Sciatic nerve (tissue), 2 donors: ENCODE measurements at regions not wholly inside any gene's neighbourhood (a gene's known extent, or its start where the extent isn't known, plus 50 kb on each side); places are given as distances from the start of the nearest gene placed in this dataset.
"Not testable (repeated sequence)": the region's sequence is repeated elsewhere in the genome, so short reads cannot be mapped to it uniquely, and the experiment has no call there.

Experiments used
- ATAC-seq: fragments of 200-7000 bp; cut with Tn5 transposase; one replicate; pipeline ENCODE4 v1.9.1; 2020; ENCODE audit warnings: mild to moderate bottlenecking, moderate library complexity
- DNase-seq: peaks from one replicate; pipeline ENCODE4 v3.0.0-alpha.2; 2020; ENCODE audit warnings: low spot score
- intact Hi-C: fragments of 100-400 bp; cut with DNase I; formaldehyde crosslinking; loops from one replicate; pipeline ENCODE4 v1.14.2; 2022
- donor health status: DM: no; HTN: no; CAD: no.
- donor health status: DM: no; HTN: no; CAD: no.

DNA sequence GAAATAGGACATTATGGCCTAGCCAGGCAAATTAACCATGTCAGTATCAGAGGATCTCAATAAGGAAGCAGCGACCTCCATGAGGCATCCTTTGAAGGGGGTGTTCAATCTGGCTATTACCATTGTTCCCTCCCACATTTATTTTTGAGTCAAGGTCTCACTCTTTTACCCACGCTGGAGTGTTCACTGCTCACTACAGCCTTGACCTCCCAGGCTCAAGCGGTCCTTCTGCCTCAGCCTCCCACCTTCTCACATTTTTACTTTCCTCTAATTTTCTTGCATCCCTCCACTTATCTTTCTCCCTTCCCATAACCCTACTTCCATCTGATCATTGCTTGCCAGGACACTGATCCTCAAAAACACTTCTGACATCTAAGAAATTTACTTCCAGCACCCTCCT lies 654.0 kb upstream of the NR2F2 start:
- no peak for DNase-seq
- no peak for ATAC-seq
- intact Hi-C loops = no loop called here

DNA sequence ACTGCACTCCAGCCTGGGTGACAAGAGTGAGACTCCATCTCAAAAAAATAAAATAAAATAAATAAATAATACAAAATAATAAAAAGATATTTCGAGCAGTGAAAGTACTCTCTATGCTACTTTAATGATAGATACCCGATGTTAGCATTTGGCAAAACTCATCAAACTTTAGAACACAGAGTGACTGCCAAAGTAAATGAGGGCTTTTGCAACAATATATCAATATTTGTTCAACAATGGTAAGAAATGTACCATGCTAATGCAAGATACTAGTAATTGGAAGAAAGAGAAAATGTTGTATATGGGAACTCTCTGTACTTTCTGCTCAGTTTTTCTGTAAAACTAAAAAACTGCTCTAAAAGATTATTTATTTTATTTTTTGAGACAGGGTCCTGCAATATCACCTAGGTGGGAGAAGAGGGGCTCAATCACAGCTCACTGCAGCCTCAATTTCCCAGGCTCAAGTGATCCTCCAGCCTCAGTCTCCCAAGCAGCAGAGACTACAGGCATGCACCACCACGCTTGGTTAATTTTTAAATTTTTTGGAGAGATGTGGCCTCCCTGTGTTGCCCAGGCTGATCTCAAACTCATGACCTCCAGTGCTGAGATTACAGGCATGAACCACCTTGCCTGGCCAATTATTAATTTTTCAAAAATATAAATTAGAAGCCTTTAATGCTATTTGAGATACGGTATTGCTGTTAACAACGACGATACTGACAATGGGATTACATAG lies 650.5 kb upstream of the NR2F2 start:
- DNase-seq = no peak
- no peak for ATAC-seq
- intact Hi-C loops = no loop called here

DNA sequence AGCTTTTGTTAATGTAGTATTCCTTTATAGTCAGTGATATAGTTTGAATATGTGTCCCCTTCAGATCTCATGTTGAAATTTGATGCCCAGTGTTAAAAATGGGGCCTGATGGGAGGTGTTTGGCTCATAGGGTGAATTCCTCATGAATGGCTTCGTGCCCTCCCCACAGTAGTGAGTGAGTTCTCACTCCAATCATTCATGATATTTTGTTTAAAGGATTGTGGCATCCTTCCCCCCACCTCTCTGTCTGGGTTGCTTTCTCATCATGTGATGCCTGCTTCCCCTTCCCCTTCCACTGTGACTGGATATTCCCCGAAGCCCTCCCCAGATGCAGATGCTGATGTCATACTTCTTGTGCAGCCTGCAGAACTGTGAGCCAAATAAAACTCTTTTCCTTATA lies 649.8 kb upstream of the NR2F2 start:
- intact Hi-C loops = no loop called here
- DNase-seq (no peak), ATAC-seq (no peak)

DNA sequence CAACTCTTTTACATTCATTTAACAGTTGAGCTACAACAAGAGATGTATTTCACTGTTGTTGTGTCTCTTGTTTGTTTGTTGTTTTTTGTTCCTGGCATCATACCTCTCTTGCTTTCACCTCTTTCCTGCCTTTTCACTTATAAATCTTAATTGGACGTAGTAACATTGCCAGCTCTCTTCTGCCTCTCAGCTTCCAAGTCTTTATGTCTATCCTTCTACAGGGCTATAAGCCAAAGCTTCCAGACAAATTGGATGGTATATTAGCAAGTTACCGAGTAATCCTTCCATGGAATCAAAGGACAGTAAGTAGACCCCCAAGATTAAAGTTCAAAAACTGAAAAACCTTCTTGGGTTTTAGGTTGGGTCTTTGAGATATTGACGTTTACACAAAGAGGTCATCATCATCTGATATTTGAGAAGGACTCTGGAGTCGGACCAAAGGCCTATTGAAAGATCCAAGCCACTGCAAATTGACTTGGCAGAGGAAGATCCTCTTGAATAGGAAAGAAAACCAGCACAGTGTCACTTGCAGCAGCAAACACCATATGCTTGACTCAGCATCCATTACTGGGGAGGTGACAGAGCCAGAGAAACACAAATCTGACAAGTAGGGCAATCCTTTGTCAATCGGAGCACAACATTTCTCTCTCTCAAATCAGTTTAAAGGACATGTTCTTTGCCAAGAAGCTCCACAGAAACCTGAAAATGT lies 648.5 kb upstream of the NR2F2 start:
- DNase-seq (no peak), ATAC-seq (no peak)
- intact Hi-C loops = no loop called here

DNA sequence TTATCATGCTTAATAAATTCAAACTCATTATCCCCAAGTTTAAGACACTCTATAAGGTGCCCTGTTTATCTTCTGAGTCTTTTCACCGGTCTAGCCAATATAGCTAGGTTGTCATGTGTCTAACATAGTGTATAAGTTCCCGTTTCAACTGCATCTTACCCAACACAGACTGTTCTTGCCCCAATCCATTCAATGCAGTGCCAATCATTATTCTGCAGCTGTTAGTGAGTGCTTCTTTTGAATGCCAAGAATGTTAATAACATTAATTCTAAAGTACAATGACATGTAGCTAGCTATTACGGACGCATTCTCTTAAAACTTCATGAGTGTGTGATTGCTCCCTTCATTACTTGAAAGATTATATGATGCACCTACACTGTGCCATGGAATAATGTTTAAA lies 646.4 kb upstream of the NR2F2 start:
- no peak for DNase-seq
- ATAC-seq = no peak
- intact Hi-C loops = no loop called here

DNA sequence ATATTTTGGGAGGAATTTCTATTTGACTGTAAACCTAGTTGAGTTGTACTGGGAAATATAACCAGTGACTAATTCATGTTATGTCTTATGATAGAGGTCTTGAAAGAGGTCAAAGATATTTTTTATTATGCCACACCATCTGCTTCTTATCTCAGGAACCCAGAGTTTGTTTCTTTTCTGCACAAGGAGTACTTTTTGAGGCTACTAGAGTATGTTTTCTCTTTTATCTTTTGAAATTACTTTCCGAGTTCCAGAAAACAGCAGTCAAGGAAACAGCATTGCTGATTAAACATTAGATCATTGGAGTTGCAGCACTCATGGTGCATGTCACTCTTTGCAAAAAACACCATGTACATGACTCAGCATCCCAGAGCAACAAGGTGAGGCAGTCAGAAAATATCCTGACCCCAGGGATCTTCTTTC lies 645.8 kb upstream of the NR2F2 start:
- no peak for ATAC-seq
- DNase-seq = no peak
- intact Hi-C loops = no loop called here

DNA sequence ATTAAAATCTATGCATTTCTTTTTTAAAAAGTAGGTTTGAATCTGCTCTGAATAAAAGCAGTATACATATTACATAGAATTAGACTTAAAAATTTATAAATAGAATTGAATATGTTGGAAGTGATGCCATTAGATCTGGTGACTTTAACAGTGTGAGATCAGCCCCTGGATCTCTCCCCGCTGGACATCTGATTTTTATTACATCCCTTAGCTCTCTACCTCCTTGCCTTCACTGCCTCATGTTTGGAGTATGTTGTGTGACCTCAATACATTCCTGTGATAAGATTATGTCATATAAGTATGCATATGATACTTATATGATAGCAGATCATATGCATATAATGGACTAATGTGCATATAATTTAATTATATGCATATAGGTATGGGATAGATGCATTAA lies 643.4 kb upstream of the NR2F2 start:
- intact Hi-C loops = no loop called here
- no peak for DNase-seq
- no peak for ATAC-seq

DNA sequence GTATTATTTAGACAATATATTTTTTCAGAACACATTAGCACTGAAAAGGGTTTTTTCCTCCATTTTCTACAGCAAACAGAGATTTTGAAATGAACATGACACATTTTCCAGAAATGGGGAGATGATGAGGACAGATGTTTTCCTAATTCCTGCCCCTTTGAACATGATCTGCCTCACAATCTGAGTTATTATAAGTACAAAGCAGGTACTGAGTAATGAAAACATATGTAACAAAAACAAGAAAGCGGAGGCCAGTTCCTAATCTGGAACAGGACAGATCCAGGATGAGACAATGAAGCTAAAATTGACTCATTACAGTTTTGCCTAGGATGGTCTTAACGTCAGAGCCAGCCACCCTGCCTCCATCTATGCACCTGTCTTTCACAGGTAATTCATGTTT lies 642.8 kb upstream of the NR2F2 start:
- no peak for ATAC-seq
- intact Hi-C loops = no loop called here
- DNase-seq = no peak

DNA sequence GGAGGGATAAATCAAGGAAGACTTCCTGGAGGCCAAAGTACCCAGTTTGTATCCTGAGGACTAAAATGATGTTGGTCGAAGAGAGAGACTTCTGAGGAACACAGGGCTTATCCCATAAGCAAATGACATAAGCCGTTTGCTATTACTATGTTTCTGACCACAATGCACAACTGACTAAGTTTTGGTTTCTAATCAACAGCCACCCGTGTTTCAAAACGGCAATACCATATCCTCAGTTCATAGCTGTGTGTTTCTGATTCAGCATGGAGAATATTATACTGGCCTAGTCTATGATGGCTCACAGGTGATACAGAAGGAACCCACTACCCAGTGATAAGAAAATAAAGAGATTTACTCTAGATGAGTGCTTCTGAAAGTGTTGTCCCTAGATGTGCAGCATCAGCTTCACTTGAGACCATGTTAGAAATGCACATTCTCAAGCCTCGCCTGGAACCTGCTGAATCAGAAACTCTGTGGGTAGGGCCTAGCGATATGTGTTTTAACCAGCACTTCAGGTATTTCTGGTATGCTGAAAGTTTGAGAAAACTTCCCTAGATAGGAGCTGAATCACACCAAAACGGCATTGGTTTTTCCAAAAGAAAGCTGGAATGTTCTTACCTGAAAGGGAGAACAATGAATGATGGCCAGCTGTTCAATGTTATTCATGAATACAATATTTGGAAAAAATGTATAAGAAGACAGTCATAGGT lies 639.7 kb upstream of the NR2F2 start:
- intact Hi-C loops = no loop called here
- DNase-seq (no peak), ATAC-seq (no peak)

DNA sequence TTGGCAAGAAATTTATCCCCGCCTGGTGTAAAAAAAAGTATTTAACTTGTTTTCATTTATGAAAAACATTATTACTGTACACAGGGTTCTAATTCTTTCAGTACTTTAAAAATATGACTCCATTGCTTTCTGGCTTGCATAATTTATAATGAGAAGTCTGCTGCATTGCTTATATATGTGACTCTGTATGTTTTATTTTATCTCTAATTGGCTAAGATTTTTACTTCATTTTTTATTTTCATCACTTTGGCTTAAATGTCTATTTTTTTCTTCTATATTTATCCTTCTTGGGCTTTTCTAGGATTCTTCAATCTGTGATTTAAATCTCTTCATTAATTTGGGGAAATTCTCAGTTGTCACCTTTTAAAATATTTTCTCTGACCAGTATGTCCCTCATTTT lies 636.6 kb upstream of the NR2F2 start:
- intact Hi-C loops = no loop called here
- no peak for DNase-seq
- ATAC-seq = no peak

DNA sequence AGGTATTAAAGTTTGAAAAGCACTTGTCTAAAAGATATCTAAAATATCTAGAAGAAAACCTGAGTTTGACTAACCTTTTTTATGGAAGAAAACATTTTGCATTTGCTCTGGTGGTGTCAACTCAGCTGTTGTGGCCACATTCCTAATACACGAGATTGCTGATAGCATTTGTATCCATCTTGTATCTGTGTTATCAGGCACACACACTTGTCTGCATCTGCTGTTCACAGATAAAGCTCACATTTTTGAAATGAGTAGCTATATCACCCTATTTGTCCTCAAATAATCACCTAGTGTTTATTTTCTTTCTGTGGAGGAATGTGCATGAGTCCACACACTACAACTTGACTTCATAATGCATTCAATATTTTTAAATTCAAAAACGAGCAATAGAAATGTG lies 632.3 kb upstream of the NR2F2 start:
- intact Hi-C loops = no loop called here
- ATAC-seq (no peak), DNase-seq (no peak)

DNA sequence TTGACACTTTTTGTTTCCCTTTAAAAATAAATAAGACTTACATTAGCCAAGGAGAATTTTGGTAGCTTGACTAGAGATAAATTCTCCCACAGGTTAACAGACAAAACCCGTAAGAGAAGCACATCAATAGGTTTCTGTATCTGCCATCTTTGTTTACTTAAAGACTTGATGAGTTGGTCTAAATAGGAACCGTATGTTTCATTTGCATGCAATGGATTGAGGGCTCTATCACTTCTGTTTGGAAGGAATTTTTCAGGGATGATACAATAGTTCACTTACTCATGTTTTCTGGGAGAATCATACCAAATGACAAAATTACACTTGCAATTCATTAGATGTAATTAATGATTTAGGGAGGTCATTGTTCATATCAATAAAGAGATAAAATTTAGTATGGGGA lies 631.5 kb upstream of the NR2F2 start:
- no peak for ATAC-seq
- DNase-seq = no peak
- intact Hi-C loops = no loop called here

DNA sequence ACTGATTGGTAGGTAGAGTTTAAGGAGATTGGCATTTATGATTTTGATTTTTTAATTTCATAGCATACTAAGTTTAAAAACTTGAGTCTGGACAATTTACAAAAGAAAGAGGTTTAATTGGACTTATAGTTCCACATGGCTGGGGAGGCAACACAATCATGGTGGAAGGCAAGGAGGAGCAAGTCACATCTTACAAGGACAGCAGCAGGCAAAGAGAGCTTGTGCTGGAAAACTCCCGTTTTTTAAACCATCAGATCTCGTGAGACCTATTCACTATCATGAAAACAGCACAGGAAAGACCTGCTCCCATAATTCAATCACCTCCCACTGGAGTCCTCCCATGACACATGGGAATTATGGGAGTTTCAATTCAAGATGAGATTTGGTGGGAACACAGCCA lies 630.9 kb upstream of the NR2F2 start:
- intact Hi-C loops = no loop called here

DNA sequence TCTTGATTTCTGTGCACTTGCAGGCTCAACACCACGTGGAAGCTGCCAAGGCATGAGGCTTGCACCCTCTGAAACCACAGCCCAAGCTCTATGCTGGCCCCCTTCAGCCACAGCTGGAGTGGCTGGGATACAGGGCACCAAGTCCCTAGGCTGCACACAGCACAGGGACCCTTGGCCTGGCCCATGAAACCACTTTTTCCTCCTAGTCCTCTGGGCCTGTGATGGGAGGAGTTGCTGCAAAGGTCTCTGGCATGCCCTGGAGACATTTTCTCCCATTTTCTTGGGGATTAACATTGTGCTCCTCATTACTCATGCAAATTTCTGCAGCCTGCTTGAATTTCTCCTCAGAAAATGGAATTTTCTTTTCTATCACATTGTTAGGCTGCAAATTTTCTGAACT lies 629.8 kb upstream of the NR2F2 start:
- DNase-seq, intact Hi-C loops, ATAC-seq: not testable (repeated sequence)

More for the DNA sequence above, 630.9 kb upstream of the NR2F2 start:
- DNase-seq = no peak
- ATAC-seq = no peak

DNA sequence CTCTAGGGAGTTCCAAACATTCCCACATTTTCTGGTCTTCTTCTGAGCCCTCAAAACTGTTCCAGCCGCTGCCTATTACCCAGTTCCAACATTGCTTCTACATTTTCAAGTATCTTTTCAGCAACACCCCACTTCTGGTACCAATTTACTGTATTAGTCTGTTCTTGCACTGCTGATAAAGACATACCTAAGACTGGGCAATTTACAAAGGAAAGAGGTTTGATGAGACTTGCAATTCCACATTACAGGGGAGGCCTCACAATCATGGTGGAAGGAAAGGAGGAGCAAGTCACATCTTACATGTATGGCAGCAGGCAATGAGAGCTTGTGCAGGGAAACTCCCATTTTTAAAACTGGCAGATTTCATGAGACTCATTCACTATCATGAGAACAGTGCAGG lies 629.1 kb upstream of the NR2F2 start:
- no peak for ATAC-seq
- DNase-seq = no peak
- intact Hi-C loops = no loop called here

DNA sequence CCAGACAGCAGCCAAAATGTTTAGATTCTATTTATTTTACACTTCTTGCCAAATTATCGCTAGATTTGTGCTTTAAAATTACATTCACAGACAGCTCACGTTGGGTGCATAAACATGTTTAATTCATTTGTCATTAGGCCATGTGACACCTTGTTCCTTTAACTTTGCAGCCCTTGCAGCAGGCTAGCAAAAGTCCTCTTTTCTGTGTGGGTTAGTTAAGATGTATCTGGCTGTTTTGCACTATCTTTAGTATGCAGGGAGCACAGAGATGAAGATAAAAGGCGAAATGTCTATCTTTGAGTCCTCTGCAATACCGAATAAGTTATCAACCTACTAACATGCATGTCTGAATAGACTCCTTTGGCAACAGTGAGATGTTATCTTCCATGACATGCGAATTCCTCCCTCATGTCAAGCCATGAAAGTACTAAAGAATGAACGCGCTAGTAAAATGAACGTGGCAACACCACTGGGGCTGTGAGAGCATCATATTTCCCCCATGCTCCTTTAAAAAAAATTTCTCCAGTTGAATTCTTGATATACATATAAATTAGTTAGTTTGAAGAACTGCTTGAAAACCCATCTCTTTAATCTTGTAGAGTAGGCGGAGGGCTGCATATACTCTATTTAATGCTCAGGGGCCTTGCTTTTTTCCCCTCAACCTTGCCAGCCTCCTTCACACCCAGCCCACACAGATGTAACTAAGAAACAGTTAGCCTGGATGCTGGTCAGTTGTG lies 620.4 kb upstream of the NR2F2 start:
- no peak for DNase-seq
- intact Hi-C loops = no loop called here
- no peak for ATAC-seq

DNA sequence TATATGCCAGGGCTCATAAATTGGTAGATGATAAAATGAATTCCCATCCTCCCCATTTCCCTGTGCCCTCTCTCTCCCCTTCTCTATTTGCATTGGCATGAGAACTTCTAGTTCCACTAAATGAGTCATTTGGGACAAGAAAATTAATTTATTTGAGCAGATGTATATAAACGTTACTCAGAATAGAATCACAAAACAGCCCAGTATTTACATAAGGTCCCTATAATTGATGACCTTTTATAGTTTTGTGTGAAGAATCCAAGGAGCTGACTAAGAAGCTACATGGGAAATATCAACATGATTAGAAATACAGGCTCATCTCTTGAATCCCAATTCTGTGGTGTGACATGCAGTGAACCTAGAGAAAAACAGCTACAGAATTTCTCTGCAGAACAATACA lies 617.7 kb upstream of the NR2F2 start:
- ATAC-seq (no peak), DNase-seq (no peak)

DNA sequence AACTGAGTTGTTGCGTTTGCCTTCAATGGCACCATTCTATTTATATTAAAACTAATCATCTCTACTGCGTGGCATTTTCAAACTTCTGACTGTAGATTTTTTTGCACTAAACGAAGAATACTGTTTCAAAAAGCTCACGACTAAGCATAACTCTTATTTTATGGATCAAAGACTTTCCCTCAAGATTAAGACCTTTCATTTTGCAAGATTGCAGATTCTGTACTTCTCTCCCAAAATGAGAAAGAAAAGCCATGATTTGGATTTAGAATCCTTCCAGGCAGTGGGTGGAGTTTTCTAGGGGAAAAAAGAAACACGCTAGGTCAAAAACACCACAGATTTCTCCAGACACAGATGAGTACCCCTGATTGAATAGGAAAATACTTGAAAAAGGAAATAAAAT lies 617.2 kb upstream of the NR2F2 start:
- no peak for ATAC-seq
- intact Hi-C loops = no loop called here
- DNase-seq = no peak

More for the DNA sequence above, 617.7 kb upstream of the NR2F2 start:
- intact Hi-C loops = no loop called here

DNA sequence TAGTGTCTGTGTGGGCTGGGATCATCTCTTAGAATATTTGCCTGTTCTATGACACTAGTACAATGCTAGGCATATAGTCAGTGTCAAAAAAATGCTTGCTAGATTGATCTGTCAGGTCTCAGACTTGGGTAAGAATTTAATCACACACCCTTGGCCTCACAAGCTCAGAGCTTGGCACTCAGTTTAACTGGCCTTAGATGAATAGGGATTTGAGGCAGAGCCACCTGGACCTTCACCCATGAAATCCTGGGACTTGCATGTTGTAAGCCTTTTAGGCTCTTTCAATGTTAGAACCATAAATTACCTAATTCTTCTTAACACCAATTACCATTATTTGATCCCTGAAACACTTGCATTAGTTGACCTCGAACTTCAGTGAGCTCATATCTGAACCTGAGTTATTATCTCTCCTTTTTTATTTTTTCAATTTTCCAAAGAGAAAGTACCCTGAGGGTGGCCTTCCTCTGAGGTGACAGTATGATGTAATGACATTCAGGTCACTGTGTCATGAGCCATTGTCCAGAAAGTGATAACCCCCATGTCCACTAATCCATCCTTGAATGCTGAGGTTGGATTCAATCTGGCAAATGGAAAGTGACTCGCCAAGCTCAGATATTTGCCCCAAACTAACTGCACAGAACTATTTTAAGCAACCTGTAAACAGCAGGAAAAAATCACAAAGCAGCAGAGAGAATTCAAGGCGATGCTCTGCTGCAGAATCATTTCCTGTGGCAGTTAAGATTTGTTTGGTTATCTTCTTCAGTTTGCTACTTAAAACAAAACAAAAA lies 615.2 kb upstream of the NR2F2 start:
- intact Hi-C loops = no loop called here
- DNase-seq (no peak), ATAC-seq (no peak)
